OCI-LY3 (cell line): ENCODE measurements at regions not wholly inside any gene's neighbourhood (a gene's known extent, or its start where the extent isn't known, plus 50 kb on each side); places are given as distances from the start of the nearest gene placed in this dataset.

Experiments used
- H2AFZ ChIP-seq: fragments of 200-600, 300-600 bp; shearing (Covaris generic); 2 replicates; pipeline ENCODE4 v1.6.0; 2014; ENCODE audit warnings: antibody characterized with exemption, low read depth, low read length
- H3K27ac ChIP-seq: fragments of 200-600, 300-600 bp; sonication (generic); 2 replicates; pipeline ENCODE4 v1.5.1; 2014; ENCODE audit warnings: mild to moderate bottlenecking, low read length, moderate library complexity, mixed read lengths
- H3K27me3 ChIP-seq: fragments of 200-600, 300-600 bp; sonication (generic); 2 replicates; pipeline ENCODE4 v1.6.1; 2014; ENCODE audit warnings: low read depth, low read length, mixed read lengths
- H3K36me3 ChIP-seq: fragments of 200-600, 300-600 bp; sonication (generic); replicated peaks from 2 replicates; pipeline ENCODE3; 2014; ENCODE audit warnings: low read depth, low read length, mixed read lengths
- H3K4me1 ChIP-seq: fragments of 300-600, 200-600 bp; sonication (generic); 2 replicates; pipeline ENCODE4 v1.6.1; 2014; ENCODE audit warnings: low read length, mixed read lengths
- H3K4me2 ChIP-seq: fragments of 200-600, 300-600 bp; sonication (generic); 2 replicates; pipeline ENCODE4 v1.6.1; 2014; ENCODE audit warnings: low read length, mixed read lengths
- H3K4me3 ChIP-seq: fragments of 300-600, 200-600 bp; sonication (generic); 2 replicates; pipeline ENCODE4 v1.5.1; 2014; ENCODE audit warnings: antibody characterized with exemption, mild to moderate bottlenecking, low read length, moderate library complexity
- H3K79me2 ChIP-seq: fragments of 300-600, 200-600 bp; shearing (Covaris generic); 2 replicates; pipeline ENCODE4 v1.6.1; 2014; ENCODE audit warnings: mild to moderate bottlenecking, low read length, mixed read lengths
- H3K9ac ChIP-seq: fragments of 300-600, 200-600 bp; shearing (Covaris generic); 2 replicates; pipeline ENCODE4 v1.6.0; 2014; ENCODE audit warnings: mild to moderate bottlenecking, low read length, moderate library complexity
- H3K9me3 ChIP-seq: fragments of 200-600, 300-600 bp; shearing (Covaris generic); 2 replicates; pipeline ENCODE4 v1.6.1; 2014; ENCODE audit warnings: low read length, mixed read lengths; ENCODE audit not compliant: insufficient read depth
- H4K20me1 ChIP-seq: fragments of 200-600, 300-600 bp; sonication (generic); 2 replicates; pipeline ENCODE4 v1.6.1; 2016; ENCODE audit warnings: low read length, mixed read lengths; ENCODE audit not compliant: insufficient read depth
- CTCF ChIP-seq: fragments of 200-600, 300-600 bp; sonication (generic); IDR thresholded peaks from 2 replicates; pipeline ENCODE4 v1.5.1; 2014; ENCODE audit warnings: antibody characterized with exemption, low read length, low read depth
- EZH2phosphoT487 ChIP-seq: fragments of 200-600 bp; shearing (Covaris generic); IDR thresholded peaks from 2 replicates; pipeline ENCODE4 v1.6.1; 2018; ENCODE audit warnings: antibody characterized with exemption, mixed run types, low read depth

GRCh38 chr2:56962673-56963072 is 778.9 kb downstream of the CCDC85A start:
- no peak overlapping the region for H3K4me3 ChIP-seq
- H3K4me2 ChIP-seq, result no peak overlapping the region
- no peaks in the 10 kb centered on the region; the same call in 1 of the 2 replicates for H3K9me3 ChIP-seq
- no peaks in the 10 kb centered on the region for H3K4me1 ChIP-seq
- no peaks in the 10 kb centered on the region for H3K36me3 ChIP-seq
- no peak overlapping the region for H2AFZ ChIP-seq
- TF ChIP-seq EZH2phosphoT487, result no peak
- no peak for TF ChIP-seq CTCF
- no peak overlapping the region for H3K9ac ChIP-seq
- no peak overlapping the region for H3K27ac ChIP-seq
- H4K20me1 ChIP-seq, result no peaks in the 10 kb centered on the region
- no peaks in the 10 kb centered on the region for H3K79me2 ChIP-seq
- no peaks in the 10 kb centered on the region for H3K27me3 ChIP-seq

DNA sequence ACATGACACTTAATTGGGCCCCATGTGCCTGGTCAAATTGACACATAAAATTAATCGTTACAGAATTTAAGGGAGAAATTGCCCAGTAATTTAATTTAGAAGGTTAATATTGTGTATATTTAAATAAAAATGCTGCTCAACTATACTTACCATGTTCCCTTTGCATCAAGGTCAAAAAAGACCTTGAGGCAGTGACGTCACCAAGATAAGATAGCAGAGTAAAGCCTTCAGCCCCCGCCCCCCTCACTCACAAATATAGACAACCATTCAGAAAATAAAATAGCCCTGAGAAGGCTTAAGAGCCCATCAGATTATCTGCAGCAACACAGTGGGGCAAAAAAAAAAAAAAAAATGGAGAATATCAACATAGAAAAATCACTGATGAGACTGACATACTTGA is 785.7 kb downstream of the CCDC85A start:
- no peaks in the 10 kb centered on the region for H3K9me3 ChIP-seq
- H3K9ac ChIP-seq, result no peak overlapping the region
- no peaks in the 10 kb centered on the region for H3K79me2 ChIP-seq
- H3K36me3 ChIP-seq, result no peaks in the 10 kb centered on the region
- no peak overlapping the region for H3K27ac ChIP-seq
- H2AFZ ChIP-seq, result no peak overlapping the region
- no peak for TF ChIP-seq CTCF
- TF ChIP-seq EZH2phosphoT487, result no peak
- no peak overlapping the region for H3K4me2 ChIP-seq
- no peak overlapping the region for H3K4me3 ChIP-seq
- H3K4me1 ChIP-seq, result no peaks in the 10 kb centered on the region
- no peaks in the 10 kb centered on the region for H3K27me3 ChIP-seq
- H4K20me1 ChIP-seq, result no peaks in the 10 kb centered on the region

DNA sequence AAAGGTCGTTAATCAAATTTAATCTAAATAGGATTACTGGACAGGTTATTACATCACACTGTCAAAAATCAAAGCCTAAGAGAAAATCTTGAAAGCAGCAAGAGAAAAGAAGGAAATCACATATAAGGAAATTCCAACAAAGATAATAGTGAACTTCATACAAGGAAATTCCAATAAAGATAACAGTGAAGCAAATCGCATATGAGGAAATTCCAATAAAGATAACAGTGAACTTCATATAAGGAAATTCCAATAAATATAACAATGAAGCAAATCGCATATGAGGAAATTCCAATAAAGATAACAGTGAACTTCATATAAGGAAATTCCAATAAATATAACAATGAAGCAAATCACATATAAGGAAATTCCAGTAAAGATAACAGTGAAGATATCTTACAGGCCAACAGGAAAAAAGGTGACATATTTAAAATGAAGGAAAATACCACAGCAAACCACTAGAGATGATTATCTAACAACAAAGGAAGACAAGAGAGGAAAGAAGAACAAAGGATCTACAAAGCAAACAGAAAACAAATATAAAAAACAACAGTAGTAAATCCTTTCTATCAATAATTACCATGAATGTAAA is 787.7 kb downstream of the CCDC85A start:
- H3K79me2 ChIP-seq, result no peaks in the 10 kb centered on the region
- H3K9me3 ChIP-seq, result no peaks in the 10 kb centered on the region
- H3K27ac ChIP-seq, result no peak overlapping the region
- no peak overlapping the region for H3K9ac ChIP-seq
- no peak overlapping the region for H2AFZ ChIP-seq
- H3K4me3 ChIP-seq, result no peak overlapping the region
- no peaks in the 10 kb centered on the region for H4K20me1 ChIP-seq
- no peaks in the 10 kb centered on the region for H3K27me3 ChIP-seq
- TF ChIP-seq CTCF, result no peak
- TF ChIP-seq EZH2phosphoT487, result no peak
- no peak overlapping the region for H3K4me2 ChIP-seq
- H3K36me3 ChIP-seq, result no peaks in the 10 kb centered on the region
- no peaks in the 10 kb centered on the region for H3K4me1 ChIP-seq

- no peak overlapping the region for H2AFZ ChIP-seq
- TF ChIP-seq EZH2phosphoT487 (no peak), CTCF (no peak)
- no peak overlapping the region for H3K4me3 ChIP-seq
- no peak overlapping the region for H3K9ac ChIP-seq
- H3K4me1 ChIP-seq, result no peaks in the 10 kb centered on the region
- H3K27ac ChIP-seq, result no peak overlapping the region
- no peaks in the 10 kb centered on the region for H3K79me2 ChIP-seq
- H4K20me1 ChIP-seq, result no peaks in the 10 kb centered on the region
- no peaks in the 10 kb centered on the region; the same call in 1 of the 2 replicates for H3K9me3 ChIP-seq
- no peak overlapping the region for H3K4me2 ChIP-seq
- H3K27me3 ChIP-seq, result no peaks in the 10 kb centered on the region
- H3K36me3 ChIP-seq, result no peaks in the 10 kb centered on the region
Observed at GRCh38 chr2:56981554-56981953, 797.8 kb downstream of the CCDC85A start.
